ENCODE measurements at regions not wholly inside any gene's neighbourhood (a gene's known extent, or its start where the extent isn't known, plus 50 kb on each side); places are given as distances from the start of the nearest gene placed in this dataset.

DNA sequence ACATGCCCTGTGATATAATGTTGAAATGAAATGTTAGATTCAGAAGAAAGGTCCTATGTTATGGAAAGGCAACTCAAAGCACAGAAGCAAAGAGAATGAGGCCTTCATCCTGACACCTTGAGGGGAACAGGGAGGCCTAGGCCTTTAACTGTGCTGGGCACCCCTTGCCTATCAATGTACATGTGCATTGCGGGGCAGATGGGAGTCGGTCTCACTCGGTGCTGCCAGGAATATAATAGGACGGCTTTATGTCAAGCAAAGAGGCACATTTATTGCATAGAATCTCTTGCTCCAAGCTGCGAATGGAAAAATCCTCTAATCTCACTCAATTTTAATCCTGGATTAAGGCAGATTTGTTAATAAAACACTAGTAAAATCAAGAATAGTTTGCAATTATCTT is 301.0 kb upstream of the SOX14 start:
- no peak overlapping the region for H3K27ac ChIP-seq
- TF ChIP-seq, protein P1, sequence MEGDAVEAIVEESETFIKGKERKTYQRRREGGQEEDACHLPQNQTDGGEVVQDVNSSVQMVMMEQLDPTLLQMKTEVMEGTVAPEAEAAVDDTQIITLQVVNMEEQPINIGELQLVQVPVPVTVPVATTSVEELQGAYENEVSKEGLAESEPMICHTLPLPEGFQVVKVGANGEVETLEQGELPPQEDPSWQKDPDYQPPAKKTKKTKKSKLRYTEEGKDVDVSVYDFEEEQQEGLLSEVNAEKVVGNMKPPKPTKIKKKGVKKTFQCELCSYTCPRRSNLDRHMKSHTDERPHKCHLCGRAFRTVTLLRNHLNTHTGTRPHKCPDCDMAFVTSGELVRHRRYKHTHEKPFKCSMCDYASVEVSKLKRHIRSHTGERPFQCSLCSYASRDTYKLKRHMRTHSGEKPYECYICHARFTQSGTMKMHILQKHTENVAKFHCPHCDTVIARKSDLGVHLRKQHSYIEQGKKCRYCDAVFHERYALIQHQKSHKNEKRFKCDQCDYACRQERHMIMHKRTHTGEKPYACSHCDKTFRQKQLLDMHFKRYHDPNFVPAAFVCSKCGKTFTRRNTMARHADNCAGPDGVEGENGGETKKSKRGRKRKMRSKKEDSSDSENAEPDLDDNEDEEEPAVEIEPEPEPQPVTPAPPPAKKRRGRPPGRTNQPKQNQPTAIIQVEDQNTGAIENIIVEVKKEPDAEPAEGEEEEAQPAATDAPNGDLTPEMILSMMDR (conservative IDR thresholded peaks at IDR 0.05): no peak

DNA sequence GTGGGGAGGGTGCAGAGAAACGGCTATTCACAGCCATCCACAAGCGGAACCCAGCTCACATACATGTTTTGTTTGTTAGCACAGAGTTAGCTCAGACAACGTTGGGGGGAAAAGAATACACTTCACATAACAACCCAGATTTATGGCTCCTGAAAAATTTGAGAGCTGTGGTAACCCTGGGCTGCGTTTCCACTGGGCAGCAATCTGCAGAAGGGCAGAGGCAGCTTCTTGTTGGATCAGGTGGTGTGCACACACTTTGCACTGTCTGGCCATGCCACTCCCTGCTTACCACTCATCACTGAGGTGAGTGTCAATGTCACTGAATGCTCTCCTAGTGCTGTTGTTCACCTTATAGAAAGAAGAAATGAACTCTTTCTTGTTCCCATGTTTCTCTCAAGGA is 299.8 kb upstream of the SOX14 start:
- TF ChIP-seq, protein P1 (conservative IDR thresholded peaks at IDR 0.05): no peak

DNA sequence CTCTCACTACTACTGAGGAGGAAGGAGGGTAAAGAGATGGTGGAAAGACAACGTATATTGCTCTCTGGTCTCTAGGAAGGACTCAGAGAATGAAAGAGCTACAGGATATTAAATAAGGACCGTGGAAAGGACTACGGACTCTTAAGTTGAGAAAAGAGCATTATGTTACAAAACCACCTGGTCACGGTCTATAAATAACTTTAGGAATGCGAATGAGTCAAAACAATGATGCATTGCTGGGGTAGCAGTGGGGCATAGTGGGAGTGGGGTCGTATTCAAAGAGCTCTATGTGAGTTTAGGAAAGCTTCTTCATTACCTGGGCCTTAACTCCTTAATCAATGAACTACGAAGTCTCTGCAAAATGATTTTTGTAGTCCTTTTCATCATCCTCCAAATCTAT is 295.7 kb upstream of the SOX14 start:
- H3K27ac ChIP-seq: no peak overlapping the region
- TF ChIP-seq, protein P1 (conservative IDR thresholded peaks at IDR 0.05): no peak

More for the DNA sequence above, 299.8 kb upstream of the SOX14 start:
- no peak overlapping the region for H3K27ac ChIP-seq

DNA sequence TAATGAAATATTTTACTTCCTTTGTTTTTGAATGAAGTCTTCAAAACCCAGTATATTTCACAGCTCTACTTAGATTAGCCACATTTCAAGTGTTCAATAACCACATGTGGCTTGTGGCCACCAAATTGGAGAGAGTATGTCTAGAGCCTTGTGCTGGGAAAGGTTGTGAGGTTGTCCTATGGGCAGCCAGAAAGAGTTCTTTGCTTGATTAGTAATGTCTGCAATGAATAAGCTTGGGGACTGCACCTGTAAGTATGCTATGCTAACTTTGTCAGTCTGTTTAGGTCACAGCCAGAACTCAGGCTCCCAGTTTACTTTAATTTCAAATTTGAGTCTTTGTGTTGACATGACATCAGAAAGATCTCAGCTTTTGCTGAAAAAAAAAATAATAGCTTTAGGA is 294.9 kb upstream of the SOX14 start:
- TF ChIP-seq, protein P1 (conservative IDR thresholded peaks at IDR 0.05): no peak
- H3K27ac ChIP-seq: no peak overlapping the region

DNA sequence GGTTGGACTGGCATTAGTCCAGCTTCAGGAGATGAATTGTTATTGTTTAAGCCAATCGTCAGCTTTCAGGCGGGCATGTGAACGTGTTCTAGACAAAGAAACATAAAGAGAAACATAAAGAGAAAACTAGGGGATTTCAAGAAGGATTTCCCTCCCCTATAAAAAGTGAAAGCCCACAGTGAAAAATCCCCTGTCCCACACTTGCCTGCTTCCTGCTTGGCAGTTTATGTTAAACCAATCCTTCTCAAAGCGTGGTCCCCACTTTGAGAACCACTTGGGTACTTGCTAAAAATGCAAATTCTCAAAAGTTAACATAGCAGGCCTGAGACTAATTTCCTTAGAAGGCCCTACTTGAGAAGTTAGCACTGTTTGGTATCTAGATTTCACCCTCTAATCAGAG is 293.0 kb upstream of the SOX14 start:
- H3K27ac ChIP-seq: no peak overlapping the region
- TF ChIP-seq, protein P1 (conservative IDR thresholded peaks at IDR 0.05): no peak

DNA sequence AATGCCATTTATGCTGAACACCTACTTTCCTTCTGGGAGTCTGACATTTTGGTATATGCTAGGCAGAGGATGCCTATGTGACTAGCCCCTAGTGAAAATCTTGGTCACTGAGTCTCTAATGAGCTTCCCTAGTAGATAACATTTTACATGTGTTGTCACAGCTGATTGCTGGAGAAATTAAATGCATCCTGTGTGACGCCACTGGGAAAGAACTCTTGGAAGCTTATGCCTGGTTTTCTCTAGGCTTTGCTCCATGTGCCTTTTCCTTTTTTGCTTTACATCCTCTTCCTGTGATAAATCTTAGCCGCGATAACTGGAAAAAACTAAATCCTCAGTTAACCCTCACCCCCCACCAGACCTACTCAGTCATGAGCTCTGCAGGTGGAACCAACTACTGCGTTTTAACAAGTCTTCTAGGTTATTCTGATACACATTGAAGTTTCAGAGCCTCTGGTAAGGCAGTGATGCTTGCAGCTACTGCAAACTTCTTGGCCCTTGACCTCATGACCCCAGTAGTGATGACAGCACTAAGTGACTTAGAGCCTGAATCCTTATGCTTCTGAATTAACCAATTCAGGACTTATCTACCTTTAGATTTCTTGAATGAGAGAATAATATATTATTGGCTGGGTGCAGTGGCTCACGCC is 292.4 kb upstream of the SOX14 start:
- TF ChIP-seq, protein P1 (conservative IDR thresholded peaks at IDR 0.05): no peak
- H3K27ac ChIP-seq: no peak overlapping the region

DNA sequence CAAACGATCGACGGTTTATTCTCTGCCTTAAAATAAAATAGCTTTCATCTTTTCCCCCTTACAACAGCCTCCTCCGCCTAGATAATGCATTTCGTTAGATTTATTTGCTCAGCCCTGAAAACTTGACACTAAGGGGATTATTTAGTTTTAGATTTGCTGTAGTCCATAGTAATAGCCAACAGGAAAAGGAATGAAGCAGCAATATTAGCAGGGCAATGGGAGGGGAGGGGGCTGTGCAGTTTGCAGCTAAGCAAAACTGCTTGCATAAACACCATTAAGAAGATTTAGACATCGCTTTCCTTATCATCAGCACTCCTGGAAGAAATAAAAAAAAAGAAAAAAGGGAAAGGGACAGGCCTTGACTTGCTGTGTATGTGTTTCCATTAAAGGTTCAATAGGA is 286.5 kb upstream of the SOX14 start:
- no peak overlapping the region for H3K27ac ChIP-seq
- TF ChIP-seq, protein P1 (conservative IDR thresholded peaks at IDR 0.05): no peak
